ENCODE measurements at regions not wholly inside any gene's neighbourhood (a gene's known extent, or its start where the extent isn't known, plus 50 kb on each side); places are given as distances from the start of the nearest gene placed in this dataset.

DNA sequence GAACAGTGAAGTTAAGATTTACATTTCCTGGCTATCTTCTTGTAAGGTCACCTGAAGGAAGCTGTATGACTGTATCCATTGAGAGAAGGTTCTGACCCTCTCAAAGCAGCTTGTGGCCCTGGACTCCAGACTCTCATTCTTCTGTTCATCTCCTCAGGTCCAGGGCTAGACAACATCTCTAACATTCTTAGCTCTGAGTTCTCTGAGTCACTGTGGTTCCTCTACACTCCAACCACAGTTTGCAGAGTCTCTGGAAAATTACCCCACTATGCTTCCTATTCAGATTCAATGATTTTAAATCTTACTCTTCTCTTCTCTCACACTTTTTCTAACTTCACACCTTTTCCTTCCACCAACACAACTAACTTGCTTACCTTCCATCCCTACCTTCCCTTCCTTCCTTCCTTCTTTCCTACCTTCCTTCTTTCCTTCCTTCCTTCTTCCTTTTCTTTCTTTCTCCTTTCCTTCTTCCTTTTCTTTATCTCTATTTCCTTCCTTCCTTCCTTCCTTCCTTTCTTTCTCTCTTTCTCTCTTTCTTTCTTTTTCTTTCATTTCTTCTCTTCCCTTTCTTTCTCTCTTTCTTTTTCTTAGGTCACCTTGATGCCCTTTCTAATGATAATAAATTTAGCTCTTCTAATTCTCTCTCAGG, 824.3 kb upstream of the ZEB2 start:
- Histone ChIP-seq H3K9ac (ENCODE audit: low read length) (no peak overlapping the region), H3K4me3 (ENCODE audit: low read depth, low read length) (no peak overlapping the region), H3K27ac (ENCODE audit: low read depth, low read length) (no peak overlapping the region), H3K9me3 (ENCODE audit: control insufficient read depth, insufficient read depth, low read depth, low read length) (no peaks in the 10 kb centered on the region), H3K36me3 (ENCODE audit: control insufficient read depth, insufficient read depth, low read length) (no peaks in the 10 kb centered on the region), H3K4me1 (ENCODE audit: control insufficient read depth, insufficient read depth, low read length) (no peaks in the 10 kb centered on the region), H3K27me3 (ENCODE audit: control insufficient read depth, insufficient read depth, low read length) (no peaks in the 10 kb centered on the region)

DNA sequence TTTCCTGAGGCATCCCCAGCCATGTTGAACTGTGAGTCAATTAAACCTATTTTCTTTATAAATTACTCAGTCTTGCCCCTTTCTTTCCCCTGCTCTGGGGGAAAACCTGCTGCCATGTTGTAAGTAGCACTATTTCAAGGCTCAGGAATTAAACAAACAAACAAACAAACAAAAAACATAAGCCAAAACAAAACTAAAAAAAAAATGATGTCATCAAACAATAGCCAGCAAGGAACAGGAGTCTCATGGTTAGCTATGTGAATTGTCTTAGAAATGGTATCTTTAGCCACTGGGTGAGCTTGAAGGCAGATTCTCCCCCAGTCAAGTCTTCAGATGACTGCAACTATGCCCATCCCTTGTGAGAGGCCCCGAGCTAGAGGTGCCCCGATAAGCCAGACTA, 823.4 kb upstream of the ZEB2 start:
- H3K36me3 ChIP-seq (ENCODE audit: control insufficient read depth, insufficient read depth, low read length) = no peaks in the 10 kb centered on the region

DNA sequence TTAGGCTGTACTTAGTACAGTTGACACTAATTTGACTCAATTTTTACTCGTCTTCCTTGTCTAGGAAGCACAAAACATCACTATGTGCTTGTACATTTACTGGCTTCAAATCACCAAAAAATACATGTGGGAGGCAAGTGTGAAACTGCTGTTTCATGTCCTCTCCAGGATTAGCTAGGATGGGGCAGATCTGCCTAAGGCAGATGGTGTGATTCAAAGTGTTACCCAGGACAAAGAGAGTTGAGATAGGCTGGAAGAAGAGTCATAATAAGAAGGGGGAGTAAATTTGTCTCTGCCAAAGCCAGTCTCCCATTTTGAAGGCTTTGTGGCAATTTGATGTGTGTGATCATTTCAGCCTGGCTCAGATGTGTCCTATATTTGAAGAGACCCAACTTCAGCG, 821.6 kb upstream of the ZEB2 start:
- no peak overlapping the region for H3K4me3 ChIP-seq (ENCODE audit: low read depth, low read length)
- no peaks in the 10 kb centered on the region for H3K36me3 ChIP-seq (ENCODE audit: control insufficient read depth, insufficient read depth, low read length)
- no peaks in the 10 kb centered on the region for H3K4me1 ChIP-seq (ENCODE audit: control insufficient read depth, insufficient read depth, low read length)
- H3K27ac ChIP-seq (ENCODE audit: low read depth, low read length) = no peak overlapping the region
- no peaks in the 10 kb centered on the region for H3K9me3 ChIP-seq (ENCODE audit: control insufficient read depth, insufficient read depth, low read depth, low read length)
- H3K9ac ChIP-seq (ENCODE audit: low read length) = no peak overlapping the region
- no peaks in the 10 kb centered on the region for H3K27me3 ChIP-seq (ENCODE audit: control insufficient read depth, insufficient read depth, low read length)

More for the DNA sequence above, 823.4 kb upstream of the ZEB2 start:
- Histone ChIP-seq H3K27ac (ENCODE audit: low read depth, low read length) (no peak overlapping the region), H3K9ac (ENCODE audit: low read length) (no peak overlapping the region), H3K9me3 (ENCODE audit: control insufficient read depth, insufficient read depth, low read depth, low read length) (no peaks in the 10 kb centered on the region), H3K27me3 (ENCODE audit: control insufficient read depth, insufficient read depth, low read length) (no peaks in the 10 kb centered on the region), H3K4me1 (ENCODE audit: control insufficient read depth, insufficient read depth, low read length) (no peaks in the 10 kb centered on the region), H3K4me3 (ENCODE audit: low read depth, low read length) (no peak overlapping the region)

DNA sequence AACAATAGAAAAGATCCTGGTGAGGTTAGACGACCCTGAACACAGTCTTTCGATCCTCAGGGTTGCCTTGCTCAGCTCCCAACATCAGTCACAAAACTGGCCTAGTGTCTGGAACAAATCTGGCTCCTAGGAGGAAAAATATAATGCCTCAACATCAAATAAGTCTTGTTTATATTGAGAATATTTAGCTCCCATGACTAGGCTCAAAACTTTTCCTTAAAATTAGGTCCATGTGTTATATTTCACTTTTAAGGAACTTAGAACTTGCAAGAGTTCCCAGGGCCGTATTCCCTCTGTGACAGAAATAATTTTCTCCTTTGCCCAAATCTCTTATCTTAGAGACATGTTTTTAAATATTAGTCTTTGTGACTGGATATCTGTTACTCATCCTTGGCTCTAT, 819.7 kb upstream of the ZEB2 start:
- no peak overlapping the region for H3K4me3 ChIP-seq (ENCODE audit: low read depth, low read length)
- no peaks in the 10 kb centered on the region for H3K4me1 ChIP-seq (ENCODE audit: control insufficient read depth, insufficient read depth, low read length)
- H3K9ac ChIP-seq (ENCODE audit: low read length) = no peak overlapping the region
- H3K27ac ChIP-seq (ENCODE audit: low read depth, low read length) = no peak overlapping the region
- no peaks in the 10 kb centered on the region for H3K36me3 ChIP-seq (ENCODE audit: control insufficient read depth, insufficient read depth, low read length)
- H3K9me3 ChIP-seq (ENCODE audit: control insufficient read depth, insufficient read depth, low read depth, low read length) = no peaks in the 10 kb centered on the region
- no peaks in the 10 kb centered on the region for H3K27me3 ChIP-seq (ENCODE audit: control insufficient read depth, insufficient read depth, low read length)

DNA sequence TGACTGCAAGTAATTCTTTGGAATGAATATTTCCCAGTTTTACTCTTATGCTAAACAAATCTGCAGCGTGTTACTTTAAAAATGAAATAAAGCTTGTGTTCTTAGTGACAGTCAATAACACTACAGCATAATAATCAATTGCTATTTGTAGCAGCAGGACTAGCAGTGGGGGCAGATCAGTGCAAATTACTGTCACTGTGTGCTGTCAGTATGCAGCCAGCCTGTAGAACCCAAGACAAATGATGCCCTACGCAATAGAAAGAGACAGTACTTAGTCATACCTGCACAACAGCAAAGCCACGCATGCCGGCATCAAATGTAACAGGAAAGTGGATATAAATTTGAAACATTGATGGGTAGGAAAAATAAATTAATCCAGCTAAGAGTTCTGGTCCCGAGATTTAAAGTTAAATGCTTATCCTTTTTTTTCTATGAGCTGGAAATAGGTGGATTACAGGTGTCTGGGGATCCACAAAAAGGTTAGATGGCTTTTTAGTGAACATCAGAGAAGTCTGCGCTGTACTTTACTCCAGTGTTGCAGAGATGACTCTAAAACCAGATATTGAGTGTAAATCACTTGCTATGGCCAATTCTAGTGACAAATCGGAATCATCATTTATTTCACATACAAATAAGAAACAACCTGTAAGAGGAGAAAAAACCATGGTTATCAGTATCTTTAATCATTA, 812.4 kb upstream of the ZEB2 start:
- Histone ChIP-seq H3K4me3 (ENCODE audit: low read depth, low read length) (no peak overlapping the region), H3K9ac (ENCODE audit: low read length) (no peak overlapping the region), H3K27ac (ENCODE audit: low read depth, low read length) (no peak overlapping the region), H3K36me3 (ENCODE audit: control insufficient read depth, insufficient read depth, low read length) (no peaks in the 10 kb centered on the region), H3K9me3 (ENCODE audit: control insufficient read depth, insufficient read depth, low read depth, low read length) (no peaks in the 10 kb centered on the region), H3K27me3 (ENCODE audit: control insufficient read depth, insufficient read depth, low read length) (no peaks in the 10 kb centered on the region), H3K4me1 (ENCODE audit: control insufficient read depth, insufficient read depth, low read length) (no peaks in the 10 kb centered on the region)

DNA sequence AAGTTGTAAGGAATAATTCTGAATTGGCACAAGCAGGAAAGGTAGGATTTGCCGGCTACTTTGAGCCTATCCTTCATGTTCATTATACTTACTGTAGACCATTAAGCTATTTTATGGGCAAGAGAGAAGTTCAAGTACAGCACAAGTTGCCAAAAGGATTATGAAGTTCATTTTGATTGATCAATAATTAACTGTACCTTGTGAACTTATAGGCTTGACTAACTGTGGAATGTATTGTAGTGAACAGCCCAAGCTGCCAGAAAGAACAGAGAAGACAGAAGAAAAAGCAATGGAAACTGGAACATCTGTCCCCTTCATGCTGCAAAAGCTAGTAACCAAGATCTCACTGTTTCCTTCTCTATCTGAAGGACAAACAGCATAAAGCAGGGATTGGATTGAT, 810.1 kb upstream of the ZEB2 start:
- no peak overlapping the region for H3K9ac ChIP-seq (ENCODE audit: low read length)
- no peaks in the 10 kb centered on the region for H3K36me3 ChIP-seq (ENCODE audit: control insufficient read depth, insufficient read depth, low read length)
- H3K27me3 ChIP-seq (ENCODE audit: control insufficient read depth, insufficient read depth, low read length) = no peaks in the 10 kb centered on the region
- no peaks in the 10 kb centered on the region for H3K9me3 ChIP-seq (ENCODE audit: control insufficient read depth, insufficient read depth, low read depth, low read length)
- H3K4me3 ChIP-seq (ENCODE audit: low read depth, low read length) = no peak overlapping the region
- H3K27ac ChIP-seq (ENCODE audit: low read depth, low read length) = no peak overlapping the region
- no peaks in the 10 kb centered on the region for H3K4me1 ChIP-seq (ENCODE audit: control insufficient read depth, insufficient read depth, low read length)

DNA sequence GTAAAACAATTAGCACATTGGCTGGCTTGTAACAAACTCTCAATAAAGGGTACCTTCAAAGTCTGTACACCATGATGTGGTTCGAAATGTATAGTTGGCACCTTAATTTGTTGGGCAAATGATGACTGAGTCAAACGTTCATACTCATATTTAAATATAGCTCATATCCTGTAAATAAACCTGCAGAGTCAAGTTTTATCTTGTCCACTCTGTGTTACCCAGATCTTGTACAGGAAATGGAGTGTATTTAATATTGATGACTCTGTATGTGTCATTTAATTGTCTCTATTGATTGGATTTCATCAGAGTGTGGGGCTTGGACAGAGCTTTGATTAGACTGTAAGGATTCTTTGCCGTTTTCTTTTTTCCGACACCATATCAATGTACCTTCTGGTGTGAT, 805.6 kb upstream of the ZEB2 start:
- Histone ChIP-seq H3K36me3 (ENCODE audit: control insufficient read depth, insufficient read depth, low read length) (no peaks in the 10 kb centered on the region), H3K27ac (ENCODE audit: low read depth, low read length) (no peak overlapping the region), H3K4me3 (ENCODE audit: low read depth, low read length) (no peak overlapping the region), H3K27me3 (ENCODE audit: control insufficient read depth, insufficient read depth, low read length) (no peaks in the 10 kb centered on the region), H3K4me1 (ENCODE audit: control insufficient read depth, insufficient read depth, low read length) (no peaks in the 10 kb centered on the region), H3K9me3 (ENCODE audit: control insufficient read depth, insufficient read depth, low read depth, low read length) (no peaks in the 10 kb centered on the region), H3K9ac (ENCODE audit: low read length) (no peak overlapping the region)

DNA sequence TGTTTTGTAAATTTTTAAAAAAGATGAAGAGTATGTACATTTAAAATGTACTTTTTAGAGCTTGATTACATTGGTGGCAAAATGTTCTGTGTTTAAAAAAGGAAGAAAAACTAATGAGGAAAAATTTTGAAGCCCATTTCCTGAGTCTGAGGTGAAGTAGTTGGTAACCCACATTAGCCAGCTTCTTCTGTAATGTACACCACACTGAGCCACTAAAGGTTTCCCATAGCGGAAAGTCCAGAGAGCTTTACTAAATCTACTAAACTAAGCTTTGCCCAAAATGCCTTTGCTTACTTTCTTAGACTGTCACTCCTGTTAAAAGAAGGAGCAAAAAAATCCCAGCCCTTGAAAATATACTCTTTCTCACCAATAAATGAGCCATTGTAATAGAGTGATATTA, 804.8 kb upstream of the ZEB2 start:
- Histone ChIP-seq H3K9me3 (ENCODE audit: control insufficient read depth, insufficient read depth, low read depth, low read length) (no peaks in the 10 kb centered on the region), H3K9ac (ENCODE audit: low read length) (no peak overlapping the region), H3K27ac (ENCODE audit: low read depth, low read length) (no peak overlapping the region), H3K4me3 (ENCODE audit: low read depth, low read length) (no peak overlapping the region), H3K4me1 (ENCODE audit: control insufficient read depth, insufficient read depth, low read length) (no peaks in the 10 kb centered on the region), H3K36me3 (ENCODE audit: control insufficient read depth, insufficient read depth, low read length) (no peaks in the 10 kb centered on the region), H3K27me3 (ENCODE audit: control insufficient read depth, insufficient read depth, low read length) (no peaks in the 10 kb centered on the region)

DNA sequence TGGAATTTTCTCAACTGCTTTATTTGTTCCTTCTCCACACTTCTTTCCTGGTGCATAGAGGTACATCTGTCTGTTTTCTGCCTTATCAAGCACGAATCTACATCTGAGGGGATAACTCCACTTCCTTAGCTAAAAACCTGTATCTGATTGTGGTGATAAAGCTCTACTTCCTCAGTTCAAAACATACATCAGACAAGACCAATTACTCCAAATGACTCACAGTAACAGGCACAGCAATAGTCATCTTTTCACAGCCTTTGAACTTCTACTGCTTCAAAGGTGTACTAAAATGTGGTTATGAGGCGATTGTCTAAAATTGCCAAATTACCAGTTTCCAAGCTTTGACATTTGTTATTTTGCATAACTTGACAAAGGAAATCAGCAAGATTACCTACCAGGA, 803.6 kb upstream of the ZEB2 start:
- H3K27me3 ChIP-seq (ENCODE audit: control insufficient read depth, insufficient read depth, low read length) = no peaks in the 10 kb centered on the region
- no peaks in the 10 kb centered on the region for H3K9me3 ChIP-seq (ENCODE audit: control insufficient read depth, insufficient read depth, low read depth, low read length)
- no peak overlapping the region for H3K27ac ChIP-seq (ENCODE audit: low read depth, low read length)
- no peaks in the 10 kb centered on the region for H3K4me1 ChIP-seq (ENCODE audit: control insufficient read depth, insufficient read depth, low read length)
- H3K9ac ChIP-seq (ENCODE audit: low read length) = no peak overlapping the region
- no peaks in the 10 kb centered on the region for H3K36me3 ChIP-seq (ENCODE audit: control insufficient read depth, insufficient read depth, low read length)
- no peak overlapping the region for H3K4me3 ChIP-seq (ENCODE audit: low read depth, low read length)

DNA sequence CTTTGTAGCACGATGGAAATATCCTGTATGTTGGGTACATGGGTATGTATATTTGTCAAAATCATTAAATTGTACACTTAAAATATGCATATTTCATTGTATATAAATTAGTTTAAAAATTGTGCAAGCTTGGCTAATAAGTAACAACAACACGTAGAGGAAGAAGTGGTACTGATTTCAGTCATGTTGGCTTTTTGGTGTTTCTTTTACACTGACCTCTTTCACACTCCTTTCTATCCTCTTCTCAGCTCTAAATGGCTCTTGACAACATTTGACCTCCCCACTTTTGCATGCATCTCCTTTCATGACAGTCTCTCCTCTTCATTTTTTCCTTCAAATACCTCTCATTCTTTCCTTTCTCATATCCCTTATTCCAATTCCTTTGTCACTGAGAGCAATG, 801.4 kb upstream of the ZEB2 start:
- H3K27ac ChIP-seq (ENCODE audit: low read depth, low read length) = no peak overlapping the region
- no peak overlapping the region for H3K4me3 ChIP-seq (ENCODE audit: low read depth, low read length)
- no peaks in the 10 kb centered on the region for H3K9me3 ChIP-seq (ENCODE audit: control insufficient read depth, insufficient read depth, low read depth, low read length)
- no peak overlapping the region for H3K9ac ChIP-seq (ENCODE audit: low read length)
- H3K27me3 ChIP-seq (ENCODE audit: control insufficient read depth, insufficient read depth, low read length) = no peaks in the 10 kb centered on the region
- H3K36me3 ChIP-seq (ENCODE audit: control insufficient read depth, insufficient read depth, low read length) = no peaks in the 10 kb centered on the region
- no peaks in the 10 kb centered on the region for H3K4me1 ChIP-seq (ENCODE audit: control insufficient read depth, insufficient read depth, low read length)

DNA sequence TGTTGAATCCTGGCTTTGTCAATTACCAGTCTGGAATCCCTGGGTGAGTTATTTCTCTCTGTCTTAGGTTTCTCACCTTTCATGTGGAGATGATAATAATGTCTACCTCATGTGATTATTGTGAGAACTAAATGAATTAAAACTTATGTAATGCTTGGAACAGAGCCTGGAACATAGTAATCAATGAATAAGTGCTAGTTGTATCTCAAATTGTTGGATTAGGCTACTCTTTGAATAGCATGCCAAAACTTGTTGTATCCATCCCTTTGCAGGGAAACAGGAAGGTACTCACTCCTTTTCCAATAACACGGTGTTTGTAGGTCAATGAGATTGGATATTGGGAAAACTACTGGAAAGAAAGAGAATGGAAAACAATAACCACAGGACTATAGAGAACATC, 796.6 kb upstream of the ZEB2 start:
- no peaks in the 10 kb centered on the region for H3K27me3 ChIP-seq (ENCODE audit: control insufficient read depth, insufficient read depth, low read length)
- H3K36me3 ChIP-seq (ENCODE audit: control insufficient read depth, insufficient read depth, low read length) = no peaks in the 10 kb centered on the region
- peaks cover 15% of the 10 kb centered on the region for H3K9me3 ChIP-seq (ENCODE audit: control insufficient read depth, insufficient read depth, low read depth, low read length)
- no peak overlapping the region for H3K4me3 ChIP-seq (ENCODE audit: low read depth, low read length)
- H3K4me1 ChIP-seq (ENCODE audit: control insufficient read depth, insufficient read depth, low read length) = no peaks in the 10 kb centered on the region
- H3K9ac ChIP-seq (ENCODE audit: low read length) = no peak overlapping the region
- H3K27ac ChIP-seq (ENCODE audit: low read depth, low read length) = no peak overlapping the region

All from HUES6 (cell line).